ENCODE measurements at regions not wholly inside any gene's neighbourhood (a gene's known extent, or its start where the extent isn't known, plus 50 kb on each side); places are given as distances from the start of the nearest gene placed in this dataset.
A peak's percentile ranks its signal among the peaks of the same experiment; 100 is the strongest.
"Not testable (repeated sequence)": the region's sequence is repeated elsewhere in the genome, so short reads cannot be mapped to it uniquely, and the experiment has no call there.

GRCh38 chr21:31418377-31419001 lies 74.4 kb upstream of the TIAM1 start (continued):
- no peak for TF ChIP-seq CTCF (IDR thresholded peaks at IDR 0.05)
- TF ChIP-seq MYBL2 (CRISPR knock-in tag; IDR thresholded peaks at IDR 0.05), result no peak
- no peak for TF ChIP-seq RORB (CRISPR knock-in tag; IDR thresholded peaks at IDR 0.05)
- no peak for TF ChIP-seq TEAD1 (CRISPR knock-in tag; IDR thresholded peaks at IDR 0.05)
- TF ChIP-seq CREM (CRISPR knock-in tag; IDR thresholded peaks at IDR 0.05), result no peak

- peaks cover 22% of the 10 kb centered on the region for H3K4me1 Mint-ChIP-seq
- peak overlapping the region; percentile 84; the same call in 1 of the 2 replicates for H3K27ac Mint-ChIP-seq
- H3K27me3 Mint-ChIP-seq (ENCODE audit: low read depth); ATAC-seq; POLR2A ChIA-PET; H3K9me3 Mint-ChIP-seq; H3K4me3 Mint-ChIP-seq; CTCF ChIA-PET; DNase-seq (ENCODE audit: low spot score); H3K36me3 Mint-ChIP-seq: not testable (repeated sequence)
Measured at GRCh38 chr21:31417214-31417613, 73.2 kb upstream of the TIAM1 start.

GRCh38 chr21:31416465-31416864 lies 72.4 kb upstream of the TIAM1 start:
- Mint-ChIP-seq H3K4me1 (peaks cover 22% of the 10 kb centered on the region), H3K27ac (no peak overlapping the region; the same call in 1 of the 2 replicates), H3K36me3 (0 out of 2 replicates have a peak, but pooled peaks cover 3% of the 10 kb centered on the region), H3K27me3 (ENCODE audit: low read depth) (no peaks in the 10 kb centered on the region), H3K4me3 (no peak overlapping the region), H3K9me3 (peaks cover 4% of the 10 kb centered on the region)
- ATAC-seq (no peak), DNase-seq (ENCODE audit: low spot score) (no peak)
- ChIA-PET POLR2A (no interaction called here), CTCF (no interaction called here)
- TF ChIP-seq JUN (CRISPR knock-in tag; IDR thresholded peaks at IDR 0.05) (no peak), CREM (CRISPR knock-in tag; IDR thresholded peaks at IDR 0.05) (no peak), TEAD1 (CRISPR knock-in tag; IDR thresholded peaks at IDR 0.05) (no peak), ZNF317 (CRISPR knock-in tag; IDR thresholded peaks at IDR 0.05; ENCODE audit: borderline replicate concordance, low read depth) (no peak), TEAD4 (CRISPR knock-in tag; IDR thresholded peaks at IDR 0.05) (no peak), ATF2 (CRISPR knock-in tag; IDR thresholded peaks at IDR 0.05; ENCODE audit: borderline replicate concordance, low read depth) (no peak), CREB1 (CRISPR knock-in tag; IDR thresholded peaks at IDR 0.05) (no peak), ARID4B (CRISPR knock-in tag; IDR thresholded peaks at IDR 0.05; ENCODE audit: borderline replicate concordance) (no peak)

Data from WTC11 (cell line).